HUES48 (cell line): ENCODE measurements at regions not wholly inside any gene's neighbourhood (a gene's known extent, or its start where the extent isn't known, plus 50 kb on each side); places are given as distances from the start of the nearest gene placed in this dataset.
"Not testable (repeated sequence)": the region's sequence is repeated elsewhere in the genome, so short reads cannot be mapped to it uniquely, and the experiment has no call there.

Source experiments
- H3K27ac ChIP-seq: one replicate; pipeline ENCODE4 v1.7.0; 2013; ENCODE audit warnings: low read depth, low read length, inconsistent platforms
- H3K27me3 ChIP-seq: 2 replicates; pipeline ENCODE4 v1.6.1; 2013; ENCODE audit warnings: mild to moderate bottlenecking, low read length; ENCODE audit not compliant: control insufficient read depth, insufficient read depth
- H3K36me3 ChIP-seq: 2 replicates; pipeline ENCODE4 v1.6.1; 2013; ENCODE audit warnings: low read length; ENCODE audit not compliant: control insufficient read depth, insufficient read depth
- H3K4me1 ChIP-seq: 2 replicates; pipeline ENCODE4 v1.6.1; 2013; ENCODE audit warnings: mild to moderate bottlenecking, low read length; ENCODE audit not compliant: control insufficient read depth, insufficient read depth
- H3K4me3 ChIP-seq: 2 replicates; pipeline ENCODE4 v1.5.1; 2013; ENCODE audit warnings: mild to moderate bottlenecking, low read depth, low read length
- H3K9ac ChIP-seq: 2 replicates; pipeline ENCODE4 v1.6.1; 2013; ENCODE audit warnings: mild to moderate bottlenecking, low read depth, low read length, moderate library complexity
- H3K9me3 ChIP-seq: 2 replicates; pipeline ENCODE4 v1.6.1; 2013; ENCODE audit warnings: low read length; ENCODE audit not compliant: control insufficient read depth, insufficient read depth

DNA sequence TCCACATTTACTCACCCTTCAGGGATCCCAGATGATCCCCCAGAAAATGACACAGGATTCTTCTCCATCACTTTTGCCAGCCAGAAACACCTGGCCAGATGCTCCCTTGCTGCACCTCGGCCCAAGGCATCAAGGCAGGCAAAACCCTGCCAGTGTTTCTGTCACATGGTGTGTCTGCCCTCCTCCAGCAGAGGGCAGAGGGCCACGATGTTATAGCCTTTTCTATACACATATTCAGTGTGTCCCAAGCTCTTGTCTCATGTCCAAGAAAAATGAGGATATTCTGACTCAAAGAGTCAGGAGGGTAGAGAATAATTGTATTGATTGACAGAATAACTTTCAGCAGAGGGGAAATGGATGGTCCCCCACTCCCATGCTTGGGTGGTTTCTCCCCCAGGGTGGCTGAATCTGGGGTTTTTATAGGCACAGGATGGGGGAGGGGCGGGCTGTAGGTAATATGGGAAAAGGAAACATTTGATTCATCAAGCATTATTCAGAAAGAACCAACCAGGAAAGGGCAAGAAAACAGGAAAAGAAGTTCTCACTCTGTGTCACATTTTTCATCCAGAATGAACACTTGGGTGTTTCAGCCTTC, 933.9 kb downstream of the TRIB2 start:
- H3K4me1 ChIP-seq: no peaks in the 10 kb centered on the region
- no peak overlapping the region for H3K4me3 ChIP-seq

DNA sequence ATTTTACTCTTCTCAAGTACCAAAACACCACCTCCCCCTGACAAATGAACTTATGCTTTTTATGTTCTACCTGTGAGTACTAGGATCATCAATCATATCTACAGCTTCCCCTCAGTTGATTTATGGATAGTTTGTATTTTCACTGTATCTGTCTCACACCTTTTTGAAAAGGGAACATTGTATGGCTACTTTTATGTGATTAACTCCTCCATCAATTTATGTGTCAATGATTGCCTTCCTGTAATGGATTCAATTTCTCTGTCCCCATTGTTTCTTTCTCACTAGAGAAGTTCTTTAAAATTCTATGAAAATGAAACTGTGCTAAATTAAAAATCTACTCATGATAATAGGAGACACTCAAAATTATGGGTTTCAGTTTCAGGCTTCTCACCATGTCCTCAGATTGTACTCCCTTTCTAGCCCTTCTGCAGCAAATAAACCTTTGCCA, 935.0 kb downstream of the TRIB2 start:
- no peaks in the 10 kb centered on the region for H3K36me3 ChIP-seq
- no peaks in the 10 kb centered on the region for H3K4me1 ChIP-seq
- H3K27ac ChIP-seq: no peak overlapping the region
- H3K9ac ChIP-seq: no peak overlapping the region
- H3K27me3 ChIP-seq: no peaks in the 10 kb centered on the region
- no peak overlapping the region for H3K4me3 ChIP-seq
- H3K9me3 ChIP-seq: peaks cover 44% of the 10 kb centered on the region

More for the DNA sequence above, 933.9 kb downstream of the TRIB2 start:
- Histone ChIP-seq H3K9me3 (peaks cover 51% of the 10 kb centered on the region), H3K27ac (no peak overlapping the region), H3K9ac (no peak overlapping the region), H3K27me3 (no peaks in the 10 kb centered on the region), H3K36me3 (no peaks in the 10 kb centered on the region)

DNA sequence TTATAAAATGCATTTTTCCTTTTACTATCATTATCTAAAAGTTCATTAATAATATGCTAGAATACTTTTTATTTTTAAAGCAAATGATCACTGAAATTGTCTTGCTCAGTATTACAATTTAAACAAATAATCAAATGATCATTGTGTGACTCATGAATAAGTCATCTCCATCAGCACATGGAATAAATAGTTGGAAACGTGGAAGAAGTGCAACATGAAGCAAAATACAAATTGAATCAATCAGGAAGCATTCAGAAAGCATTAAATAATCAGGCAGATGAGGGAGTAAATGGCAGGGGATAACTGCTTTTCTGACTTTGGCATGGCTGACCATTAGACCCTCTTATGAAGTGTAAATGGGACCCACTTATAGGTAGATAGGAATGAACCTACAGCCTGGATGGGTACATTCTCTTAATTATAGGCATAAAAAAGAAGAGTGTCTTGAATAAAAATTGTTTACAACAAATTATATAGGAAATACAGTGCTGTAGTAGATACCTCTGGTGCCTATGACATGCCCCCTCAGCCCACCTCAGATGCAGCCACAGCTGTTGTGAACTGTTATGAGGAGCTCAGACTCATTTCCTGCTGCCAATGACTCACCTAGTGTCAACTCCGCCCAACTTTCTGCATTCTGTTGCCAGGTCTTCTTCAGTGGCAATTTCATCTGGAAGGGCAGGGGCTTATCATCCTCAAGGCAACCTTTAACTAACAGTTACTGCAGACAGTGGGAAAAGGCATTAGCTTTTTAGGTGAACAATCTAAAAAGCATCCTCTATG, 936.0 kb downstream of the TRIB2 start:
- H3K4me3 ChIP-seq: no peak overlapping the region
- H3K4me1 ChIP-seq: no peaks in the 10 kb centered on the region
- H3K9me3 ChIP-seq: peaks cover 34% of the 10 kb centered on the region
- no peaks in the 10 kb centered on the region for H3K36me3 ChIP-seq
- no peak overlapping the region for H3K27ac ChIP-seq
- H3K9ac ChIP-seq: no peak overlapping the region
- H3K27me3 ChIP-seq: no peaks in the 10 kb centered on the region

DNA sequence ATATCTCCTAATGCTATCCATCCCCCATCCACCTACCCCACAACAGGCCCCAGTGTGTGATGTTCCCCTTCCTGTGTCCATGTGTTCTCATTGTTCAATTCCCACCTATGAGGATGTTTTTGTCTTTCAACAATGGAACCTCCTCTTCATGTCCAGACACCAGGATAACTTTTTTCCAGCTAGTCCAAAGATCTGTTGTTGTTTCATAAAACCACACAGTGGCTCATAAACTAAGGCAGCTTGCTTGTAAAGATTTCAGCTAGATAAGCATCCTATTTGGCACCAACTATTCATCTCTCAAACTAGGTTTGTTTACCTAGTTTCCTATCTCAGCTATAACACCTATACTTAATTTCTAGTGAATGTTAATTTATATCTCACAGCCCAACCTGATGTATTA, 937.7 kb downstream of the TRIB2 start:
- H3K9ac ChIP-seq: no peak overlapping the region
- H3K9me3 ChIP-seq: peaks cover 21% of the 10 kb centered on the region
- H3K4me3 ChIP-seq: no peak overlapping the region
- no peaks in the 10 kb centered on the region for H3K36me3 ChIP-seq
- no peaks in the 10 kb centered on the region for H3K4me1 ChIP-seq
- no peaks in the 10 kb centered on the region for H3K27me3 ChIP-seq
- H3K27ac ChIP-seq: no peak overlapping the region

DNA sequence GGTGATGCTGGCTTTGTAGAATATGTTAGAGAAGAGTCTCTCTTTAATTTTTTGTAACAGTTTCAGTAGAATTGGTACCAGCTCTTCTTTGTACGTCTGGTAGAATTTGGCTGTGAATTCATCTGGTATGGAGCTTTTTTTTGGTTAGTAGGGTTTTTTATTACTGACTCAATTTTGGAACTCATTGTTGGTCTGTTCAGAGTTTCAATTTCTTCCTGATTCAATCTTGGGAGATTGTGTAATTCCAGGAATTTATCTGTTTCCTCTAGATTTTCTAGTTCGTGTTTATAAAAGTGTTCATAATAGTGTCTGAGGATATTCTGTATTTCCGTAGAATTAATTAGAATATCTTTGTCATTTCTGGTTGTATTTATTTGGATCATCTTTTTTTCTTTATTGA, 943.5 kb downstream of the TRIB2 start:
- Histone ChIP-seq H3K9ac (no peak overlapping the region), H3K4me1 (no peaks in the 10 kb centered on the region), H3K4me3 (no peak overlapping the region), H3K27me3 (no peaks in the 10 kb centered on the region), H3K27ac (no peak overlapping the region), H3K36me3 (no peaks in the 10 kb centered on the region), H3K9me3 (no peaks in the 10 kb centered on the region; the same call in 1 of the 2 replicates)

DNA sequence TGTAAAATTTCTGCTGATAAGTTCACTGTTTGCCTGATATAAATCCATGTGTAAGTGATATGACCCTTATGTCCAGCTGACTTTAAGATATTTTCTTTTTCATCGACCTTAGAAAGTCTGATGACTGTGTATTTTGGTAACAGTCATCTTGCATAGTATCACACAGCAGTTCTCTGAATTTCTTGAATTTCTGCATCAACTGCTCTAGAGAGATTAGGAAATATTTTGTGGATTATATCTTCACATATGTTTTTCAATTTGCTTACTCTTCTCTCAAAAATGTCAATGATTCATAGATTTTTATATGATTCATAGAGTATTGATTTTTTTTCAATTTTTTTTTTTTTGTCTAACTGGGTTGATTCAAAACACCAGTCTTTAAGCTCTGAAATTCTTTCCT, 945.3 kb downstream of the TRIB2 start:
- H3K36me3 ChIP-seq: no peaks in the 10 kb centered on the region
- no peak overlapping the region for H3K4me3 ChIP-seq
- H3K27ac ChIP-seq: no peak overlapping the region
- no peaks in the 10 kb centered on the region for H3K4me1 ChIP-seq
- H3K27me3 ChIP-seq: no peaks in the 10 kb centered on the region
- H3K9ac ChIP-seq: no peak overlapping the region
- H3K9me3 ChIP-seq: no peaks in the 10 kb centered on the region; the same call in 1 of the 2 replicates

DNA sequence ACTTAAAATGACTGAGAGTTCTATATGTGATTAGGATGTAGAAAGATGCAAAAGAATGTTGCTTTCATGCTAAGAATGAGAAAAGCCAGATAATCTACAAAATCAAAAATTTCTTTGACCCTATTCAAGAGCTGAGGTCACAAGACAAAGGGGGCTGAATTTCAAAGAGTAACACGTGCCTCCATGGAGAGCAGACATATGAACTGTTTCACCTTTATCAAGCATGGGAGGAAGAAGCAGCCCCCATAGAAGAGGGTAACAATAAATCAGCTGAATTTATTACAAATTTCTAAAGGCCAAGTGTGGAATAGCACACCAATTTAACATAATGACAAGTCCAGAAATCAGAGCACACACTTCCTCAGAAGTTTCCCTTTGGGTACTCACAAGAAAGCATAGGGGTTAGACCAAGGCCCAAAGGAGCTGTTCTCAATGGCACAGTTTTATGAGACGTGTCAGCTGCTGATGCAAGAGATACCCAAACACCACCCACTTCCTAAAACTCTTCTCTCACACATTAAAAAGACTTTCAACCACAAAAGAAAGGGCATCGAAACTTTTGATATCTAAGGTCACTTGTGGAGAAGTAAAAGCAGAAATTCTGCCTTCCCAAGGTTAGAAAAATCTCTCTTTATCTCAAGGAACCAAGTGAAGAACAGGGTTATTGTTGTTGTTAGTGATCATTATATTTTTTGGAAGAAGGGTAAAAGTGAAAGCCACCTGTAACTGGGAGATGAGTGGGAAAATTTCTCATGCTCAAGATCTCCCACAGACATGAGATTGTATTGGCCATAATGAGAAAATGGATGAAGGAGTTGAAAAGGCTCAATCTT, 950.1 kb downstream of the TRIB2 start:
- Histone ChIP-seq H3K27ac (no peak overlapping the region), H3K36me3 (no peaks in the 10 kb centered on the region), H3K4me1 (no peaks in the 10 kb centered on the region), H3K9me3 (peaks cover 5% of the 10 kb centered on the region), H3K27me3 (peaks cover 1% of the 10 kb centered on the region), H3K9ac (no peak overlapping the region), H3K4me3 (no peak overlapping the region)

DNA sequence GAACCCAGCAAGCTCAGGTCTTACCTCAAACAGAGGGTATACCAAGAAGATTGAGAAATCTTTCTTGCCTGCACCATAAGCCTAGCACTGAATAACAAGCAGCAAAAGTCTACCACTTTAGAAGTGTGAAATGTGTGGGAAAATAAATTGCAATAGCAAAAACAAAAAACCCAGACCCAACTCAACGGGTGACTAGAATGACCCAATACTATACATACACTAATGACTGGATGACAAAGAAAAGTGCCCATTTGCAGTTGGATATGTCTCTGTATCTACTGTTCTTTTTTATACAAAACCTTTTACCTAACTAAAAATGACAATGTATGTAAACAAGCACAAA, 950.6 kb downstream of the TRIB2 start:
- Histone ChIP-seq H3K9me3 (peaks cover 5% of the 10 kb centered on the region), H3K4me1 (no peaks in the 10 kb centered on the region), H3K36me3 (no peaks in the 10 kb centered on the region), H3K9ac (no peak overlapping the region), H3K4me3 (no peak overlapping the region), H3K27ac (no peak overlapping the region), H3K27me3 (peaks cover 7% of the 10 kb centered on the region)

DNA sequence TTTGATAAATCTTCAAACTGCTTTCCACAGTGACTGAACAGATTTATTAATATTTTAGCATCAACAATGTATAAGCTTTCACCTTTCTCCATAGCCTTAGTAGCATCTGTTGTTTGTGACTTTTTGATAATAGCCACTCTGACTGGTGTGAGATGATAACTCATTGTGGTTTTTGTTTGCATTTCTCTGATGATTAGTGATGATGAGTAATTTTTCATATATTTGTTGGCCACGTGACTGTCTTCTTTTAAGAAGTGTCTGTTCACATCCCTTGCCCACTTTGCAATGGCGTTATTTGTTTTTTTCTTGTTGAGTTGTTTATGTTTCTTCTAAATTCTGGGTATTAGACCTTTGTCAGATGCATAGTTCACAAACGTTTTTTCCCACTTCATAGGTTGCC, 952.9 kb downstream of the TRIB2 start:
- Histone ChIP-seq H3K9ac (no peak overlapping the region), H3K36me3 (no peaks in the 10 kb centered on the region), H3K27me3 (peaks cover 29% of the 10 kb centered on the region), H3K4me1 (no peaks in the 10 kb centered on the region), H3K9me3 (peaks cover 5% of the 10 kb centered on the region; the same call in 1 of the 2 replicates), H3K27ac (no peak overlapping the region), H3K4me3 (no peak overlapping the region)

DNA sequence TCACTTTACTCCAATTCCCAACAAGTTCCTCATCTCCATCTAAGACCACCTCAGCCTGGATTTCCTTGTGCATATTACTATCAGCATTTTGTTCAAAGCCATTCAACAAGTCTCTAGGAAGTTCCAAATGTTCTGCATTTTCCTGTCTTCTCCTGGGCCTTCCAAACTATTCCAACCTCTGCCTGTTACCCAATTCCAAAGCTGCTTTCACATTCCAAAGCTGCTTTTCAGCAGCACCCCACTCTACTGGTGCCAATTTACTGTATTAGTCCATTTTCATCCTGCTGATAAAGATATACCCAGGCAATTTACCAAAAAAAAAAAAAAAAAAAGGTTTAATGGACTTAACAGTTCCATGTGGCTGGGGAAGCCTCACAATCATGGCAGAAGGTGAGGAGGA, 957.1 kb downstream of the TRIB2 start:
- H3K9me3 ChIP-seq, H3K4me3 ChIP-seq, H3K9ac ChIP-seq, H3K4me1 ChIP-seq, H3K36me3 ChIP-seq, H3K27ac ChIP-seq: not testable (repeated sequence)
- H3K27me3 ChIP-seq: peaks cover 70% of the 10 kb centered on the region

DNA sequence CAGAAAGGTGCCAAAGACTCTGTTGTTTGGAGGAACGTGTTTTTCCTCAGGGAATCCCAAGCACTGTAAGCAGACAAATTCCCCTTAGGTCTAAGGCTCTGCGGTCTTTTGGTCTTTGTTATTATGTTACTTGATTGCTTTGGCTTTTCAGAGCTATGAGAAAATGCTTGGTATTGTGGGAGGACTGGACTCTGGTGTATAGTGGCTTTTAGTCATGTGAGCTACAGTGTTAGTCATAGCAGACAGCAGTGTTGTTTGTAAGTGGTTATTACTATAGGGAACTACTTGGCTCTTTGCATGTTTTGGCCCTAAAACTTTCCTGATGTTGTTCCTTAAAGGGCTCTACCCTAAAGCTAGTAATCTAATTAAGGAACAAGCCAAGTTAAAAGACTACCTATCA, 956.2 kb upstream of the LRATD1 start:
- no peaks in the 10 kb centered on the region for H3K36me3 ChIP-seq
- 0 out of 2 replicates have a peak, but pooled peaks cover 5% of the 10 kb centered on the region for H3K4me1 ChIP-seq
- no peaks in the 10 kb centered on the region for H3K9me3 ChIP-seq
- no peak overlapping the region for H3K4me3 ChIP-seq
- H3K27me3 ChIP-seq: peaks cover 91% of the 10 kb centered on the region
- H3K27ac ChIP-seq: no peak overlapping the region
- no peak overlapping the region for H3K9ac ChIP-seq
